Vagina (tissue), 2 donors: ENCODE measurements at regions not wholly inside any gene's neighbourhood (a gene's known extent, or its start where the extent isn't known, plus 50 kb on each side); places are given as distances from the start of the nearest gene placed in this dataset.

Experiments
- POLR2A ChIP-seq, 2 donors: fragments of 450-650 bp; IDR thresholded peaks; one replicate each; pipeline ENCODE4 v1.6.1; 2017; ENCODE audit warnings: antibody characterized with exemption in 2 of 2, mild to moderate bottlenecking in 2 of 2, moderate library complexity in 2 of 2
- TF ChIP-seq, protein P1 (sequence below), 3 experiments: fragments of 450-650 bp in 2 of 3; fragments of 200-600 bp in 1 of 3; sonication (generic) in 1 of 3; IDR thresholded peaks; one replicate each; pipeline ENCODE4 v1.5.1; 2017 to 2019; ENCODE audit warnings: antibody characterized with exemption in 3 of 3, mild to moderate bottlenecking in 2 of 3, moderate library complexity in 2 of 3

GRCh38 chr10:130781206-130781605 is 530.3 kb downstream of the TCERG1L start:
- no peak for TF ChIP-seq POLR2A (IDR thresholded peaks at IDR 0.05)
- TF ChIP-seq, protein P1, sequence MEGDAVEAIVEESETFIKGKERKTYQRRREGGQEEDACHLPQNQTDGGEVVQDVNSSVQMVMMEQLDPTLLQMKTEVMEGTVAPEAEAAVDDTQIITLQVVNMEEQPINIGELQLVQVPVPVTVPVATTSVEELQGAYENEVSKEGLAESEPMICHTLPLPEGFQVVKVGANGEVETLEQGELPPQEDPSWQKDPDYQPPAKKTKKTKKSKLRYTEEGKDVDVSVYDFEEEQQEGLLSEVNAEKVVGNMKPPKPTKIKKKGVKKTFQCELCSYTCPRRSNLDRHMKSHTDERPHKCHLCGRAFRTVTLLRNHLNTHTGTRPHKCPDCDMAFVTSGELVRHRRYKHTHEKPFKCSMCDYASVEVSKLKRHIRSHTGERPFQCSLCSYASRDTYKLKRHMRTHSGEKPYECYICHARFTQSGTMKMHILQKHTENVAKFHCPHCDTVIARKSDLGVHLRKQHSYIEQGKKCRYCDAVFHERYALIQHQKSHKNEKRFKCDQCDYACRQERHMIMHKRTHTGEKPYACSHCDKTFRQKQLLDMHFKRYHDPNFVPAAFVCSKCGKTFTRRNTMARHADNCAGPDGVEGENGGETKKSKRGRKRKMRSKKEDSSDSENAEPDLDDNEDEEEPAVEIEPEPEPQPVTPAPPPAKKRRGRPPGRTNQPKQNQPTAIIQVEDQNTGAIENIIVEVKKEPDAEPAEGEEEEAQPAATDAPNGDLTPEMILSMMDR (IDR thresholded peaks at IDR 0.05), result no peak
